Posterior vena cava (tissue), 2 donors: ENCODE measurements at regions not wholly inside any gene's neighbourhood (a gene's known extent, or its start where the extent isn't known, plus 50 kb on each side); places are given as distances from the start of the nearest gene placed in this dataset.
A peak's percentile ranks its signal among the peaks of the same experiment; 100 is the strongest.

Experiments used
- DNase-seq: peaks from one replicate; pipeline ENCODE4 v3.0.0-alpha.2; 2020; ENCODE audit warnings: low spot score
- intact Hi-C, 2 donors: fragments of 100-400 bp; cut with DNase I; formaldehyde crosslinking; loops; one replicate each; pipeline versions ENCODE4 v1.14.1 to v1.14.2; 2022 to 2023
- donor health status: DM: yes; HTN: yes; CAD: no.
- donor health status: DM: yes; HTN: yes; CAD: no.

GRCh38 chr5:54709096-54709495 lies 191.5 kb downstream of the SNX18 start:
- DNase-seq: no peak
- intact Hi-C loops: loop anchor here in 1 of 2 donors (10.0 kb wide), 1 partner anchor 136 kb away; no protein-coding TSS in a partner anchor

- no peak for DNase-seq
- intact Hi-C loops: loop anchor here in 1 of 2 donors (10.0 kb wide), 1 partner anchor 137 kb away; no protein-coding TSS in a partner anchor
Observed at GRCh38 chr5:54707841-54708240, 190.3 kb downstream of the SNX18 start.

- DNase-seq: no peak
- intact Hi-C loops: loop anchor here in 1 of 2 donors (10.0 kb wide), 1 partner anchor 139 kb away; no protein-coding TSS in a partner anchor
Observed at GRCh38 chr5:54705994-54706653, 188.6 kb downstream of the SNX18 start.

- intact Hi-C loops: loop anchor here in 1 of 2 donors (5.0 to 10.0 kb wide), 2 partner anchors 43 to 140 kb away; no protein-coding TSS in a partner anchor
- no peak for DNase-seq
Observed at GRCh38 chr5:54704825-54705224, 187.3 kb downstream of the SNX18 start.

- intact Hi-C loops: loop anchor here in 1 of 2 donors (5.0 to 10.0 kb wide), 2 partner anchors 42 to 140 kb away; no protein-coding TSS in a partner anchor
- no peak for DNase-seq
Observed at GRCh38 chr5:54704333-54704732, 186.8 kb downstream of the SNX18 start.

- intact Hi-C loops: loop anchor here in 1 of 2 donors (5.0 to 10.0 kb wide), 2 partner anchors 41 to 141 kb away; no protein-coding TSS in a partner anchor
- DNase-seq: no peak
Observed at GRCh38 chr5:54703565-54704255, 186.2 kb downstream of the SNX18 start.

GRCh38 chr5:54703133-54703532 lies 185.6 kb downstream of the SNX18 start:
- DNase-seq: peak; percentile 90
- intact Hi-C loops: loop anchor here in 1 of 2 donors (5.0 to 10.0 kb wide), 2 partner anchors 41 to 142 kb away; no protein-coding TSS in a partner anchor

GRCh38 chr5:54702470-54702869 lies 184.9 kb downstream of the SNX18 start:
- DNase-seq: no peak
- intact Hi-C loops: loop anchor here in 1 of 2 donors (5.0 to 10.0 kb wide), 2 partner anchors 40 to 142 kb away; no protein-coding TSS in a partner anchor

GRCh38 chr5:54700986-54701578 lies 183.5 kb downstream of the SNX18 start:
- no peak for DNase-seq
- intact Hi-C loops: loop anchor here in 1 of 2 donors (5.0 to 10.0 kb wide), 2 partner anchors 39 to 144 kb away; no protein-coding TSS in a partner anchor

GRCh38 chr5:54696931-54697330 lies 179.4 kb downstream of the SNX18 start:
- no peak for DNase-seq
- intact Hi-C loops: loop anchor here in 1 of 2 donors (5.0 kb wide), 1 partner anchor 175 kb away; no protein-coding TSS in a partner anchor

GRCh38 chr5:54696346-54696745 lies 178.8 kb downstream of the SNX18 start:
- DNase-seq: no peak
- intact Hi-C loops: loop anchor here in 1 of 2 donors (5.0 kb wide), 1 partner anchor 174 kb away; no protein-coding TSS in a partner anchor

GRCh38 chr5:54695198-54695966 lies 177.8 kb downstream of the SNX18 start:
- intact Hi-C loops: loop anchor here in 1 of 2 donors (5.0 kb wide), 1 partner anchor 173 kb away; no protein-coding TSS in a partner anchor
- no peak for DNase-seq

- DNase-seq: no peak
- intact Hi-C loops: no loop called here
Observed at GRCh38 chr5:54693936-54694657, 176.5 kb downstream of the SNX18 start.

GRCh38 chr5:54692631-54693030 lies 175.1 kb downstream of the SNX18 start:
- intact Hi-C loops: no loop called here
- DNase-seq: no peak

- intact Hi-C loops: no loop called here
- no peak for DNase-seq
Observed at GRCh38 chr5:54691656-54692055, 174.1 kb downstream of the SNX18 start.

GRCh38 chr5:54689411-54690251 lies 172.1 kb downstream of the SNX18 start:
- intact Hi-C loops: no loop called here
- DNase-seq: no peak

- intact Hi-C loops: no loop called here
Observed at GRCh38 chr5:54680998-54681397, 163.4 kb downstream of the SNX18 start.

More at GRCh38 chr5:54680998-54681397, 163.4 kb downstream of the SNX18 start:
- no peak for DNase-seq
